MV-4-11 (cell line): ENCODE measurements at regions not wholly inside any gene's neighbourhood (a gene's known extent, or its start where the extent isn't known, plus 50 kb on each side); places are given as distances from the start of the nearest gene placed in this dataset.

Experiments used
- DNase-seq: peaks from one replicate; lab custom pipeline; 2025; lab: John Stamatoyannopoulos, UW

GRCh38 chr2:47315475-47315874 lies 53.6 kb upstream of the EPCAM start:
- no peak for DNase-seq

GRCh38 chr2:47313728-47314127 lies 55.4 kb upstream of the EPCAM start:
- no peak for DNase-seq

DNA sequence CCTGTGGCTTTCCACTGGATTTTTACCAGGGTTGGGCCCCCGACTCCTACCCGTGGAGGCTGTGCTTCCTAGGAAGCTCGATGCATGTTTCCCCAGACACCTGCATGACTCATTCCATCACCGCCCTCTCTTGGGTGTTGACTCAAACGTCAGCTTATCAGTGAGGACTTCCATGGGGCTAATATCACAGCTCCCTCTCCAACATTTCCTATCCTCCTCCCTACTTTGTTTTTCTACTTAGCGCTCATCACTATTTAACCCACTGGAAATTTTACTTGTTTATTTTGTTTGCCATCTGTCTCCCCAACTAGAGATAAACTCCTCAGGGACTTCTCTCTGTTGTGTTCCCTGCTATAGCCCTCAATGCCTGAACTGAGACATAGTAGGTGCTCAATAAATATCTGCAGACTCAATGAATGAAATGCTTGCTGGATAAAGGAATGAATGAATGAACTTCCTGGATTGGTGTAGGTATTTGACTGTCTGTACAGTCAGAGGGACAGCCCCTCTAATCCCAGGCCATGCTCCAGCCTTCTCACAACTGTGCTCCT lies 55.9 kb upstream of the EPCAM start:
- DNase-seq = no peak

DNA sequence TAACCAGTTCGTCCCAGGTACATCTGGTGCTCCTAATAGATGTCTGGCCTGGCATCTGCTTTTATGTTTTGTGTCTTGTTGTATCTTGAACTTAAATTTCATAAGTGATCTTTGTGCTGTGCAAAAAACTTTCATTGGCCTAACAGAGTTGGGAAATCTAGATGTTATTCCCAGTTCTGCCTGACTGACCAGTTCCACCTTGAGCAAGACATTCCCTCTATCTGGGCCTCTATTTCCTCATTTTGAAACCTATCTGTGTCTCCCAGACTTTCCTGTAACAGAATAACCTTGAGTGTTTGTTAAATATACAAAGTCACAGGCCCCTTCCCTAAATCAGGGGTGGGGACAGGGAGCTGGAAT lies 56.6 kb upstream of the EPCAM start:
- no peak for DNase-seq

DNA sequence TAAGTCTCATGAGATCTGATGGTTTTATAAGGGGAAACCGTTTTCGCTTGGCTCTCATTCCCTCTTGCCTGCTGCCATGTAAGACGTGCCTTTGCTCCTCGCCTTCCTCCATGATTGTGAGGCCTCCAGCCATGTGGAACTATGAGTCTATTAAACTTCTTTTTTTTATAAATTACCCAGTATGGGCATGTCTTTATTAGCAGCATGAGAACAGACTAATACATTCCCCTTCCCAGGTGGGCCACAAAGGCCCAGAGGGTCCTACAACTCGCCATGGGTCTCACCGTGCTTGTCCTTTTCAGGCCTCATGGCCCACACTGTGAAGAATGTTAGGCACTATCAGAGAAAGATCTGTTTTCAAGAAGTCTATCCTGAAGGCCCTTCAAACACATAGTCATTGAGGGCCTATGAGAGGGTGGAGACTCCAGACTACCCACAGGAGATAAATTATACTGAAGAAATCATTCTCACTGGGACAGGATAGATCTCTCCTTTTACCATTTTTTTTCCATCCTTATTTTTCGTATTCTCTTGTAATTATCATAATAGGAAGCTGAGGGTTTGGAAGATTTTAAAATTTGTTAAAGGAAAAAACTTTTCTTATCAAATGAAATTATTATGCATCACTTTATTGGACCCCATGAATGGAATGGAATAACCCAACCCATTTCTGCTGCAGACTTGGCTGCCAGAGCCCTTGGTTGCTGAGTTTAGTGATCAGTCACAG lies 57.2 kb upstream of the EPCAM start:
- no peak for DNase-seq

DNA sequence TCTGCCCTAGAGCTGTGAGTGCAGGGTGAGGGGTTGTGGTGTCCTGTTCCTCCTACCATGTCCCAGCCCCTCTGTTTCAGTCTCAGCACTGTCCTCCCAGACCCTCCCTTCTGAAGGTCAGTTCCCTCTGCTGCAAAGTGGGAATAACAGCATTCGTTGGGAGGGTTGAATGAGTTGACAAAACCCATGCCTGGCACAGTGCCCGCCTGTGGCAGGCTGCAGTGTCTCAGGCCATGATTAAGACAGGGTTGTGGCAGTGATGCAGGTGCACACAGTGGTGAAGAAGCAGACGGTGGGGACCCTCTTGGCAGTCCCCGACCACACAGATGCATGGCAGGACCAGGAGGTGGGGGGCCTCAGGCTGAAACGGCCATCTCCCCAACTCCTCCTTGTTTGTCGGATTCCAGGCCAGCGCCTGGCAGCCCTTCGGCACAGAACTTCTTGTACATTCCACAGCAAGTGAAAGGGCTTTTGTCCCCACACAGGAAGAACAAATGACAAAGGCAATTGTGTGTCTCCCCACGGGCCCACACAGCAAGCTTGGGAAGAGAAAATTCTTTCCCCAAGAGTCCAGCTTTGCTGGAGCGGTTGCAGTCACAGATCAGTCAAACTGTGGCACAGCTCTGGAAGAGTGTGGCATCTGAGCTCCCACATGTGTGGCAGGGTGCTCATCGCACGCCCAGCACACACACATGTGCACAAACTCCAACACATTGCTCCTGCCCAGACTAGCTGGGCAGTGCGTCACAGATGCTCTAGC lies 58.1 kb upstream of the EPCAM start:
- no peak for DNase-seq

DNA sequence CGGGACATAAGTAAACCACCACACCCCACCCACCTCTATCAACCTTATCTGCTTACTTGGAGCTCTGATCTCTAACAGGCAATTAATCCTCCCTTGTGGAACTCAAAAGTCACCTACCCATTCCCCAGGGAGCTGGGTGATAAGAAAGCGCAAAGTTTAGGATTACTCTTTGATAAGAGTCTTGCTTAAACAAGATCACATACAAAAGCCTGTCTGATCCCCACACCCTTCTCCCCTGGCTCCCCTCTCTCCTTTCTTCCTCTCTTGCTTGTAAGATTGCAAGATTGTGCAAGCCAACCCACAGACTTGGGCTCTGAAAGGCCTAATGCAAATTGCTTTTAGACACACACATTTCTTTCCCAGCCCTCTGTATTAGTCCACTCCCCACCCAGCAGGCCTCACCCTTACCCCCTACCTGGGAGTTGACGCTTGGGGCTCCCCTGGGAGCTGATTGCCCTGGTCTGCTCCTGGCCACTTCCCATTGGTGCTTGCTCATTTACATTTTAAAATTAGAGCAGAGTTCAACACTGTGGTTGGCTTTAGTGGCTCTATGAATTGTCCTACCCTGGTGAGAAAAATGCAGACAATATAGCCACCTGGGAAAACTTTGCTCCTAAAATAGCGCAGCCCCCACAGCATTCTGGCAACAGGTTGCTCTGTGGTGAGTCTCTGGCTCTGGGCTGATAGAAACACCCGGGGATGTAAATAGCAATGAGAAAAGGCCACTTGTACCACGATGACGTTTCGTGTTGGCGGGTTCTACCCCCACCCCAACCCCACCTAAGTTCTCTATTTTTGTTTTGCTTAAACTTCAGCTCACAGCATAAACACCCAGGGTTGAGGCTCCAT lies 58.9 kb upstream of the EPCAM start:
- peak; percentile 81 for DNase-seq

- no peak for DNase-seq
Observed at GRCh38 chr2:47309472-47309951, 59.6 kb upstream of the EPCAM start.

- no peak for DNase-seq
Observed at GRCh38 chr2:47307066-47307465, 62.0 kb upstream of the EPCAM start.

DNA sequence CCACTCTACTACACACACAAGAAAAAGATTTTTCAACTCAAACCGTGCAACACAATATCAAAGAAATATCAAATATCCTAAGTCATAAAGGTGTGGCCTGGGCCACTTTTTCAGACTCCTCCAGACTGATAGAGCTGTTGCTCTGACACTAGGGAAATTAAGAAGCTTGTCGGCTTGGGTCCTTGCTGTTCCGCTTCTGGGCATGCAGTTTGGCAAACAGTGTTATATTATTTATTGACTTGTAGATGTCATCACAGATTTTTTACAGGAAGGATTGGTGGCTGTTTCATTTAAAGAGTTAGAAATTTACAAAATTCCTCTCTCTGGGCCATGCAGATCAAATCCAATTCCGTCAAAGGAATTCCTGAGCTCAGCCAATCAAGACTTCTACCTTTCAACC lies 64.5 kb upstream of the EPCAM start:
- DNase-seq = no peak

GRCh38 chr2:47303341-47304148 lies 65.6 kb upstream of the EPCAM start:
- DNase-seq = no peak

DNA sequence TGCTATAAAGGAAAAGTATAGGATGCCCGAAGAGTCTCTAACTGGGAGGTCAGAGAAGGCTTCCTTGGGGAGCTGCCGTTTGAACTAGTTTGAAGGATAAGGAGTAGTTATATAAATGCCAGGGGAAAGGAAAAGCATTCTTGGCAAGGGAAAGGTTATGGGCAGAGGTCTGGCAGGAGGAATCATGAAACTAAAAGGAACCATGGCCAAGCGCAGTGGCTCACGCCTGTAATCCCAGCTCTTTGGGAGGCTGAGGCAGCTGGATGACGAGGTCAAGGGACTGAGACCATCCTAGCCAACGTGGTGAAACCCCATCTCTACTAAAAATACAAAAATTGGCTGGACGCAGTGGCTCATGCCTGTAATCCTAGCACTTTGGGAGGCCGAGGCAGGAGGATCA lies 66.8 kb upstream of the EPCAM start:
- no peak for DNase-seq

DNA sequence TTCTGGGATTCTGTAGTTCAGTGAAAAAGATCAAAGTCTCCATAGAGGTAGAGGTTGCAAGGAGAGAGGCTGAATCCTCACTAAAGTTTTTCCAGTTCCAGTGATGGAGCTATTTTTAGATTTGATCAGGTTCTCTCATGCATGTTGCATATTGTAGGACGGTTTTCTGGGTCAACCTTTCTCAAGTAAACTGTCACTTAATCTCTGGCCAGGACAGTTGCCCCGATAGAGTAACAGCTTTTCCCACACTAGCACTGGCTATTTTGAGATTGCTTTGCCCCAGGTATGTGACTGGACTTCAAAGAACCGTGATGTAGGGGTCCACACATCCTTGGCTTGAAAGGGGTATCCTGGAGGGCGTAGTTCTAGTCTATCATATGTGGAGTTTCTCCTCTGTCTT lies 67.4 kb upstream of the EPCAM start:
- no peak for DNase-seq

GRCh38 chr2:47301277-47301618 lies 67.9 kb upstream of the EPCAM start:
- DNase-seq = no peak

- peak; percentile 91 for DNase-seq
Observed at GRCh38 chr2:47300609-47301276, 68.4 kb upstream of the EPCAM start.

DNA sequence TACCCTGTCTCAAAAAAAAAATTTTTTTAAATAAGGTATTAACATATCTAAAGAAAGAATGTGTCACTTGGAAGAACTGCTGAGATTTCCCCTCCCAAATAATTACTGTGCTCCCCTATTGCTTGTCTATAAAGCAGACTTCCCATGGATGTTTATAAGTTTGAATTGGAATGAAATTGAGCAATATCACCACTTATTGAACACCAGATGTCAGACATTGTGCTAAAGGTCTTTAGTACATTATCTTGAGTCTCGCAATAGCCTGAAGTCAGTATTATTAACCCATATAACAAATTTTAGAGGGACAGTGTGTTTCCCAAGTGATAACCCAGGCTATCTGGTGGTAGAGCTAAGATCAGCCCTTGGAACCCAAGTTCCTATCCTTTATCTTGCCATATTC lies 69.0 kb upstream of the EPCAM start:
- no peak for DNase-seq

- DNase-seq = peak; percentile 76
Observed at GRCh38 chr2:47299555-47299954, 69.6 kb upstream of the EPCAM start.

DNA sequence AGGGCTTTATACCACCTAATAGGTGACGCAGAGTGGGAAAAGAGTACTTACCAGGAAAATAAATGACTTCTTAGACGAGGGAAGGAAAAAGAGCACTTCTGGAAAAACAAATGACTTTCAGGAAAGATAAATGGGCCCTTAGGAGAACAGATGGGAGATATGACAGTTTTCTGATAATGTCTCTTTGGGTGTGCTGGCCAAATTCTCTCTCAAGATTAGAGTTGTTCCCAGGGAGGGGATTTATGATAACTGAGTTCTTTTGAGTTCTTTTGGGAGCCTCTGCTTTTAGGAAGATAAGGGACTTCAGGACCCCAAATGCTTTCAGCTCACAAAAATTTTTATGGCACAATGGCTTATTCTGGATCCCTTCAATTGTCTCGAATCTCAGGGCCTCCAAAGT lies 70.3 kb upstream of the EPCAM start:
- DNase-seq = no peak

- peak; percentile 90 for DNase-seq
Observed at GRCh38 chr2:47297767-47298425, 71.2 kb upstream of the EPCAM start.

GRCh38 chr2:47295981-47296635 lies 73.0 kb upstream of the EPCAM start:
- peak; percentile 60 for DNase-seq
